ENCODE measurements at regions not wholly inside any gene's neighbourhood (a gene's known extent, or its start where the extent isn't known, plus 50 kb on each side); places are given as distances from the start of the nearest gene placed in this dataset.

DNA sequence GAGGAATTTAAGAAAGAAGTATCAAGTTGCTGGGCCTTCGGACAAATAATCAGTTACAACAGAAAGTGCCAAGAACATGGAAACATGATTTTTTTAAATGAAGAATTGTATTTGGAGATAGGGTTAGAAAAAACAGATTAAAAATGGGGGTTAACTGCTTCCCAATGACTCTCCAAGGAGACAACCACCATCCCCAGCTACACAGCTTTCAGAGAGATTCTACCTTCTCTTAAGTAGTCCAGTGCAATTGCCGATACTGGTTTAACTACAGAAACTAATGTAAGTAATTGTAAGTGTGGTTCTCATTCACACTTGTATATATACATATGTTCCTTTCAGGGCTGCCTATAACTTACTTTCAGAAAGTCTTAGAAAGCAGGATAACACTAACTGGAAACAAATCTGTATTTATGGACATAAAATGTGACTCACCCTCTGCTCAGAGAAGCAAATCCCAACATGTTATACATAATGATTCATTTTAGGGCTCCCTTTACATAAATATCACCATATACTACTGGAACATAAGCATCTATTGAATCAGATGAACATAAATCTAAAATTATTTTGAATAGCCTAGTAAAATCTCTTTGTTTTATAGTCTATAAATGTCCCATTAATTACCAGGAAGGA lies 248.9 kb upstream of the UGT8 start:
- TF ChIP-seq, protein P1, sequence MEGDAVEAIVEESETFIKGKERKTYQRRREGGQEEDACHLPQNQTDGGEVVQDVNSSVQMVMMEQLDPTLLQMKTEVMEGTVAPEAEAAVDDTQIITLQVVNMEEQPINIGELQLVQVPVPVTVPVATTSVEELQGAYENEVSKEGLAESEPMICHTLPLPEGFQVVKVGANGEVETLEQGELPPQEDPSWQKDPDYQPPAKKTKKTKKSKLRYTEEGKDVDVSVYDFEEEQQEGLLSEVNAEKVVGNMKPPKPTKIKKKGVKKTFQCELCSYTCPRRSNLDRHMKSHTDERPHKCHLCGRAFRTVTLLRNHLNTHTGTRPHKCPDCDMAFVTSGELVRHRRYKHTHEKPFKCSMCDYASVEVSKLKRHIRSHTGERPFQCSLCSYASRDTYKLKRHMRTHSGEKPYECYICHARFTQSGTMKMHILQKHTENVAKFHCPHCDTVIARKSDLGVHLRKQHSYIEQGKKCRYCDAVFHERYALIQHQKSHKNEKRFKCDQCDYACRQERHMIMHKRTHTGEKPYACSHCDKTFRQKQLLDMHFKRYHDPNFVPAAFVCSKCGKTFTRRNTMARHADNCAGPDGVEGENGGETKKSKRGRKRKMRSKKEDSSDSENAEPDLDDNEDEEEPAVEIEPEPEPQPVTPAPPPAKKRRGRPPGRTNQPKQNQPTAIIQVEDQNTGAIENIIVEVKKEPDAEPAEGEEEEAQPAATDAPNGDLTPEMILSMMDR (IDR thresholded peaks at IDR 0.05): no peak
- no peak for TF ChIP-seq POLR2A (IDR thresholded peaks at IDR 0.05)
